NCI-H2227 (cell line): ENCODE measurements at regions not wholly inside any gene's neighbourhood (a gene's known extent, or its start where the extent isn't known, plus 50 kb on each side); places are given as distances from the start of the nearest gene placed in this dataset.

Experiments used
- DNase-seq: peaks from one replicate; lab custom pipeline; 2025; ENCODE audit not compliant: unreplicated experiment; lab: John Stamatoyannopoulos, UW

- DNase-seq = peak; percentile 4
These were observed 252.7 kb downstream of the BMP7 start for GRCh38 chr20:57013741-57014140.

GRCh38 chr20:57020364-57020763 lies 246.1 kb downstream of the BMP7 start:
- DNase-seq = peak; percentile 67

- no peak for DNase-seq
These were observed 244.1 kb downstream of the BMP7 start for GRCh38 chr20:57022306-57022705.

- no peak for DNase-seq
These were observed 243.4 kb downstream of the BMP7 start for GRCh38 chr20:57023007-57023406.

- no peak for DNase-seq
These were observed 242.4 kb downstream of the BMP7 start for GRCh38 chr20:57023997-57024396.

GRCh38 chr20:57024849-57025248 lies 241.6 kb downstream of the BMP7 start:
- no peak for DNase-seq

GRCh38 chr20:57025261-57025660 lies 241.2 kb downstream of the BMP7 start:
- DNase-seq = no peak

- DNase-seq = no peak
These were observed 240.7 kb downstream of the BMP7 start for GRCh38 chr20:57025666-57026224.

- no peak for DNase-seq
These were observed 238.7 kb downstream of the BMP7 start for GRCh38 chr20:57027777-57028176.

- DNase-seq = no peak
These were observed 235.5 kb downstream of the BMP7 start for GRCh38 chr20:57030611-57031600.

- no peak for DNase-seq
These were observed 234.5 kb downstream of the BMP7 start for GRCh38 chr20:57031867-57032355.

GRCh38 chr20:57032847-57033246 lies 233.6 kb downstream of the BMP7 start:
- no peak for DNase-seq

GRCh38 chr20:57034001-57034400 lies 232.4 kb downstream of the BMP7 start:
- no peak for DNase-seq

GRCh38 chr20:57037689-57038088 lies 228.8 kb downstream of the BMP7 start:
- no peak for DNase-seq

GRCh38 chr20:57038608-57039440 lies 227.6 kb downstream of the BMP7 start:
- DNase-seq = no peak

GRCh38 chr20:57040466-57040865 lies 226.0 kb downstream of the BMP7 start:
- no peak for DNase-seq

- no peak for DNase-seq
These were observed 225.5 kb downstream of the BMP7 start for GRCh38 chr20:57040924-57041323.

- no peak for DNase-seq
These were observed 223.3 kb downstream of the BMP7 start for GRCh38 chr20:57043091-57043490.

GRCh38 chr20:57043669-57044268 lies 222.7 kb downstream of the BMP7 start:
- DNase-seq = no peak

- DNase-seq = no peak
These were observed 219.0 kb downstream of the BMP7 start for GRCh38 chr20:57047281-57048026.
